KMS-11 (cell line): ENCODE measurements at regions not wholly inside any gene's neighbourhood (a gene's known extent, or its start where the extent isn't known, plus 50 kb on each side); places are given as distances from the start of the nearest gene placed in this dataset.

Source experiments
- H2AFZ ChIP-seq: fragments of 200-600 bp; sonication (generic); 2 replicates; pipeline ENCODE4 v1.6.1; 2016; ENCODE audit warnings: antibody characterized with exemption, mixed run types, low read depth
- H3K27ac ChIP-seq: fragments of 200-600 bp; sonication (generic); 2 replicates; pipeline ENCODE4 v1.6.1; 2016; ENCODE audit warnings: mild to moderate bottlenecking, mixed run types
- H3K27me3 ChIP-seq: fragments of 200-600 bp; sonication (generic); 2 replicates; pipeline ENCODE4 v1.6.1; 2017; ENCODE audit warnings: mild to moderate bottlenecking, low read depth, mixed run types, moderate library complexity; ENCODE audit not compliant: insufficient read depth
- H3K36me3 ChIP-seq: fragments of 200-600 bp; sonication (generic); 2 replicates; pipeline ENCODE4 v1.6.1; 2017; ENCODE audit warnings: mild to moderate bottlenecking, mixed run types; ENCODE audit not compliant: insufficient read depth
- H3K4me1 ChIP-seq: fragments of 200-600 bp; sonication (generic); 2 replicates; pipeline ENCODE4 v1.6.1; 2016; ENCODE audit warnings: mild to moderate bottlenecking, low read depth, mixed run types; ENCODE audit not compliant: poor library complexity, severe bottlenecking
- H3K4me2 ChIP-seq: fragments of 200-600 bp; sonication (generic); 2 replicates; pipeline ENCODE4 v1.7.0; 2016; ENCODE audit warnings: mild to moderate bottlenecking, mixed run types
- H3K4me3 ChIP-seq: fragments of 200-600 bp; sonication (generic); IDR thresholded peaks from 2 replicates; pipeline ENCODE4 v1.6.1; 2017; ENCODE audit warnings: low read depth, low read length, mixed read lengths; ENCODE audit not compliant: insufficient read depth
- H3K79me2 ChIP-seq: fragments of 200-600 bp; sonication (generic); 2 replicates; pipeline ENCODE4 v1.6.1; 2016; ENCODE audit warnings: low read depth, mixed run types; ENCODE audit not compliant: insufficient read depth
- H3K9ac ChIP-seq: fragments of 200-600 bp; sonication (generic); 2 replicates; pipeline ENCODE4 v1.6.1; 2016; ENCODE audit warnings: mild to moderate bottlenecking, mixed run types
- H4K20me1 ChIP-seq: fragments of 200-600 bp; sonication (generic); 2 replicates; pipeline ENCODE4 v1.6.1; 2016; ENCODE audit warnings: mild to moderate bottlenecking, mixed run types; ENCODE audit not compliant: insufficient read depth
- TF ChIP-seq, protein P1 (sequence below): fragments of 200-600 bp; sonication (generic); conservative IDR thresholded peaks from 2 replicates; pipeline ENCODE4 v1.6.1; 2017; ENCODE audit warnings: low read depth, mild to moderate bottlenecking, antibody characterized with exemption, low read length, moderate library complexity, mixed read lengths

DNA sequence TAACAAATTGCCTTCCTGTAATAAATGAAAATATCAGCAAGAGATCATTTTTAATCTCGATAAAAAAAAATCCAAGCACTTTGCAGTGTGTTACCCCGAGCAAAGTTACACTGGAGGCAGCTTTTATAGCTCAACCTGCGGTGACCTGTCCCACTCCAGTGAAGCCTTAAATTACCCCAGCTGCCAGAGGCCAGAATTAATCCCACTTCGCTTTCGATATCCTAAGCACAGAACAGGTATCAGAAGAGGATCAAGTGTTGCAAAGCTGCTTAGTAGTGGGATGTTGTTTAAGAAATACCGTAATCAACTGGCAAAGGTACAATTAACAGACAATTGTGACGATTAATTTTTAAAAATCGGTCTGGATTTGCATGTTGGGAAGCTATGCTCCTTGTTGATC, 314.0 kb downstream of the AGTPBP1 start:
- Histone ChIP-seq H3K4me2 (no peak overlapping the region), H3K27ac (no peak overlapping the region), H3K9ac (no peak overlapping the region), H3K79me2 (no peaks in the 10 kb centered on the region), H3K4me1 (peaks cover 12% of the 10 kb centered on the region), H2AFZ (no peak overlapping the region), H3K36me3 (no peaks in the 10 kb centered on the region), H3K27me3 (no peaks in the 10 kb centered on the region), H4K20me1 (no peaks in the 10 kb centered on the region), H3K4me3 (no peak overlapping the region)
- TF ChIP-seq, protein P1, sequence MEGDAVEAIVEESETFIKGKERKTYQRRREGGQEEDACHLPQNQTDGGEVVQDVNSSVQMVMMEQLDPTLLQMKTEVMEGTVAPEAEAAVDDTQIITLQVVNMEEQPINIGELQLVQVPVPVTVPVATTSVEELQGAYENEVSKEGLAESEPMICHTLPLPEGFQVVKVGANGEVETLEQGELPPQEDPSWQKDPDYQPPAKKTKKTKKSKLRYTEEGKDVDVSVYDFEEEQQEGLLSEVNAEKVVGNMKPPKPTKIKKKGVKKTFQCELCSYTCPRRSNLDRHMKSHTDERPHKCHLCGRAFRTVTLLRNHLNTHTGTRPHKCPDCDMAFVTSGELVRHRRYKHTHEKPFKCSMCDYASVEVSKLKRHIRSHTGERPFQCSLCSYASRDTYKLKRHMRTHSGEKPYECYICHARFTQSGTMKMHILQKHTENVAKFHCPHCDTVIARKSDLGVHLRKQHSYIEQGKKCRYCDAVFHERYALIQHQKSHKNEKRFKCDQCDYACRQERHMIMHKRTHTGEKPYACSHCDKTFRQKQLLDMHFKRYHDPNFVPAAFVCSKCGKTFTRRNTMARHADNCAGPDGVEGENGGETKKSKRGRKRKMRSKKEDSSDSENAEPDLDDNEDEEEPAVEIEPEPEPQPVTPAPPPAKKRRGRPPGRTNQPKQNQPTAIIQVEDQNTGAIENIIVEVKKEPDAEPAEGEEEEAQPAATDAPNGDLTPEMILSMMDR, result no peak

DNA sequence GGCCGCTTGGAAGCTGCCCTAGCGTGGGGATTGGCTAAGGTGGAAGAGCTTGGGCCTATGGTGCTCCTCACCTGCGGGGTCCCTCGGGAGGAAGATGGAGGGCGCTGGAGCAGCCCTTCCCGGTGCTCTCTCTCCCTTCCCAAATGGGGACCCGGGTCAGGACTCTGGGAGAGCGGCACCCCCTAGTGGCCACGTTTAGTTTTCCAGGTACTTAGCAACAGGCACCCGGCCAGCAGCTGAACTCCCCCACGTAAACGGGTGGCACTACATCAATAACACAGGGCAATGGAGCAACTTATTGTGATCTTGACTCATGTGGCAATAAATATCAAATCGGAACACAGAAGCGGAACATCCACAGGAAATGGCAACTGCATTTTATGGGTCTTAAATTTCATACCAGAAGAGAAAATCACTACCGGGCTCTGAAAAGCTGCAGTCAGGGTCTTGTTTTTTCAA, 316.6 kb downstream of the AGTPBP1 start:
- no peak overlapping the region for H3K4me3 ChIP-seq
- H3K27me3 ChIP-seq, result no peaks in the 10 kb centered on the region
- H3K4me2 ChIP-seq, result no peak overlapping the region
- peak overlapping the region; percentile 51 for H2AFZ ChIP-seq
- TF ChIP-seq, protein P1, result peak; percentile 94
- H3K36me3 ChIP-seq, result no peaks in the 10 kb centered on the region
- no peaks in the 10 kb centered on the region for H4K20me1 ChIP-seq
- no peak overlapping the region for H3K9ac ChIP-seq
- no peaks in the 10 kb centered on the region for H3K4me1 ChIP-seq
- no peaks in the 10 kb centered on the region for H3K79me2 ChIP-seq
- H3K27ac ChIP-seq, result no peak overlapping the region

DNA sequence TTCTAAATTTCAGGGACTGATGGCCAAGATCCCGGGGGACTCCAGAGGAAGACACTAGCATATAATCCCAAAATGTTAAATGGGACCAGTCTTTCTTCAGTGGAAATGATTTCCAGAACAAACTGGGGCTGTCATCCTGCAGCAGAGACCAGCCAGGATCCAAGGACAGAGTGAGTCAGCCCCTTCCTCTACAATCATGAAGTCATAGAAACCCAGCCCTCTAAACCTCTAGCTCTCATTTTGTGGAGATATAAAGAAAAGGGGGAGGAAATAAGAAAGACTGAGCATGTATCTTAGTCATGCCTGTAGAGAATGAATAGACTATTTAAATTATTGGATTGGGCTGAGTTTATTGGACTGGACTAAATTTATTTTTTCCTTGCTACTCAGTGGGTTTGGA, 318.3 kb downstream of the AGTPBP1 start:
- Histone ChIP-seq H3K27me3 (no peaks in the 10 kb centered on the region), H3K4me1 (no peaks in the 10 kb centered on the region), H2AFZ (no peak overlapping the region), H3K79me2 (no peaks in the 10 kb centered on the region), H3K9ac (no peak overlapping the region), H3K36me3 (no peaks in the 10 kb centered on the region), H3K4me2 (no peak overlapping the region), H4K20me1 (no peaks in the 10 kb centered on the region), H3K4me3 (no peak overlapping the region), H3K27ac (no peak overlapping the region)
- TF ChIP-seq, protein P1, result no peak

DNA sequence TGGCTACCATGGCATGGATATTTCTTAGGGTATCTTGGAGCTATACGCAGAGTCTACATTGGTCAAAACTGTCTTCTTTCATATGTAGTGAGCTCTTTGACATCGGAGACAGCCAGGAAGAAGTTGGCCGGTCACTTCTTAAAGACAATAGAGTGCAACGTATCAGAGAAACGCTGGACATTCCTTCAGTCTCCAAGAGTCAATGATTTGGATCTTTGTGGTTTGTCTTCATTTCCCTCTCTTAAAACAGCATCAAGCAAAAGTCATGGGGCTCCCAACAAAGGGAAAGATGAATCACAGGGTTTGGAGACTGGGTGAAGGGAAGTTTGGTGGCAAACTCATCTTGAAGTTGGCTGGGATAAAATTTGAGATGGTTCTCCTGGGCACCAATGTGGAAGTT, 320.1 kb downstream of the AGTPBP1 start:
- Histone ChIP-seq H3K36me3 (no peaks in the 10 kb centered on the region), H3K4me3 (no peak overlapping the region), H3K9ac (no peak overlapping the region), H4K20me1 (no peaks in the 10 kb centered on the region), H3K4me2 (no peak overlapping the region), H3K27me3 (no peaks in the 10 kb centered on the region), H3K79me2 (no peaks in the 10 kb centered on the region), H3K27ac (no peak overlapping the region), H3K4me1 (no peaks in the 10 kb centered on the region), H2AFZ (no peak overlapping the region)
- TF ChIP-seq, protein P1, result no peak
